ENCODE measurements at regions not wholly inside any gene's neighbourhood (a gene's known extent, or its start where the extent isn't known, plus 50 kb on each side); places are given as distances from the start of the nearest gene placed in this dataset. TPM values are rescaled to one million over a fixed set of nuclear protein-coding genes. Genes with fewer than 3 reads are reported as not detected.

Small RNA genes in the stretch of these regions (microRNA-seq; reads per million reads assigned to microRNA genes)
- not detected for gene MIR6080

Data from cardiac septum (tissue), 1 donor.